HG02884 (cell line): ENCODE measurements at regions not wholly inside any gene's neighbourhood (a gene's known extent, or its start where the extent isn't known, plus 50 kb on each side); places are given as distances from the start of the nearest gene placed in this dataset.
"Not testable (repeated sequence)": the region's sequence is repeated elsewhere in the genome, so short reads cannot be mapped to it uniquely, and the experiment has no call there.

ENCODE experiments used
- ATAC-seq: cut with Tn5 transposase; IDR thresholded peaks from one replicate; pipeline ENCODE4 v1.9.1; 2021; ENCODE audit warnings: mild to moderate bottlenecking, moderate library complexity; ENCODE audit not compliant: unreplicated experiment

- not testable (repeated sequence) for ATAC-seq
Observed at GRCh38 chr3:164401440-164401839, 676.9 kb downstream of the SI start.

- ATAC-seq: no peak
Observed at GRCh38 chr3:164397462-164397861, 680.8 kb downstream of the SI start.

- ATAC-seq: no peak
Observed at GRCh38 chr3:164393171-164393570, 685.1 kb downstream of the SI start.

- no peak for ATAC-seq
Observed at GRCh38 chr3:164390046-164390445, 688.2 kb downstream of the SI start.

GRCh38 chr3:164387236-164387635 is 691.1 kb downstream of the SI start:
- ATAC-seq: no peak

- no peak for ATAC-seq
Observed at GRCh38 chr3:164380156-164380555, 698.1 kb downstream of the SI start.

- no peak for ATAC-seq
Observed at GRCh38 chr3:164377466-164377865, 700.8 kb downstream of the SI start.

- ATAC-seq: no peak
Observed at GRCh38 chr3:164375995-164376394, 702.3 kb downstream of the SI start.

GRCh38 chr3:164375538-164375937 is 702.8 kb downstream of the SI start:
- ATAC-seq: no peak

- no peak for ATAC-seq
Observed at GRCh38 chr3:164371681-164372080, 706.6 kb downstream of the SI start.

- no peak for ATAC-seq
Observed at GRCh38 chr3:164370970-164371369, 707.3 kb downstream of the SI start.

- ATAC-seq: no peak
Observed at GRCh38 chr3:164365242-164365641, 713.1 kb downstream of the SI start.

- ATAC-seq: no peak
Observed at GRCh38 chr3:164364111-164364510, 714.2 kb downstream of the SI start.

GRCh38 chr3:164360738-164361406 is 717.4 kb downstream of the SI start:
- ATAC-seq: no peak

GRCh38 chr3:164360078-164360578 is 718.2 kb downstream of the SI start:
- no peak for ATAC-seq

- no peak for ATAC-seq
Observed at GRCh38 chr3:164352991-164353390, 725.3 kb downstream of the SI start.

- ATAC-seq: no peak
Observed at GRCh38 chr3:164351131-164351530, 727.2 kb downstream of the SI start.

GRCh38 chr3:164342206-164342605 is 736.1 kb downstream of the SI start:
- not testable (repeated sequence) for ATAC-seq

- ATAC-seq: no peak
Observed at GRCh38 chr3:164341086-164341485, 737.2 kb downstream of the SI start.

GRCh38 chr3:164340273-164340672 is 738.0 kb downstream of the SI start:
- ATAC-seq: no peak

- ATAC-seq: no peak
Observed at GRCh38 chr3:164332831-164333802, 745.2 kb downstream of the SI start.

GRCh38 chr3:164326714-164327113 is 751.6 kb downstream of the SI start:
- ATAC-seq: no peak
